ENCODE measurements at regions not wholly inside any gene's neighbourhood (a gene's known extent, or its start where the extent isn't known, plus 50 kb on each side); places are given as distances from the start of the nearest gene placed in this dataset.

GRCh38 chr14:22316473-22316872 lies 272.6 kb downstream of the DAD1 start:
- POLR2A ChIA-PET = no interaction called here
- no peak overlapping the region for H3K27ac ChIP-seq (ENCODE audit: low read depth, low read length)
- CTCF ChIA-PET = interaction anchor here (5.8 kb wide), 1 partner anchor 58 kb away, joined by 113 read pairs; no protein-coding TSS in a partner anchor
- TF ChIP-seq EGR1 (IDR thresholded peaks at IDR 0.05; ENCODE audit: low read depth) = no peak
- no peak for TF ChIP-seq REST (IDR thresholded peaks at IDR 0.05; ENCODE audit: low read depth)
- no peak for TF ChIP-seq CEBPB (IDR thresholded peaks at IDR 0.05; ENCODE audit: low read depth)
- TF ChIP-seq FOSL1 (IDR thresholded peaks at IDR 0.05; ENCODE audit: low read depth) = no peak
- no peak for TF ChIP-seq TCF7L2 (IDR thresholded peaks at IDR 0.05; ENCODE audit: borderline replicate concordance, extremely low read depth, insufficient read depth, insufficient read length)
- TF ChIP-seq ELF1 (IDR thresholded peaks at IDR 0.05; ENCODE audit: borderline replicate concordance, low read depth) = no peak
- no peak for TF ChIP-seq CBX3 (IDR thresholded peaks at IDR 0.05; ENCODE audit: low read depth)
- no peak for TF ChIP-seq SIN3A (IDR thresholded peaks at IDR 0.05; ENCODE audit: low read depth)
- no peak for TF ChIP-seq ZFX (IDR thresholded peaks at IDR 0.05)
- H3K9me3 ChIP-seq (ENCODE audit: control insufficient read depth in 1 of 2, insufficient read depth in 1 of 2, low read depth in 1 of 2, low read length in 2 of 2) = no peaks in the 10 kb centered on the region
- H3K9me2 ChIP-seq (ENCODE audit: insufficient read depth) = no peaks in the 10 kb centered on the region
- no TSS peak for BruUV-seq (replicated peaks)
- ATAC-seq = no peak
- no peaks in the 10 kb centered on the region for H3K79me2 ChIP-seq (ENCODE audit: insufficient read depth, low read length)
- H3K36me3 ChIP-seq (ENCODE audit: control insufficient read depth in 1 of 2, insufficient read depth in 2 of 2, low read length in 2 of 2) = no peaks in the 10 kb centered on the region
- no peak overlapping the region for H3K4me3 ChIP-seq (replicated peaks in 1 of 2; ENCODE audit: low read depth in 1 of 2, low read length in 2 of 2)
- RAD21 ChIA-PET (ENCODE audit: low non-redundant PET in 1 of 2, low total read pairs in 2 of 2, uncharacterized antibody in 2 of 2, unreplicated experiment in 2 of 2) = no interaction called here
- no peak overlapping the region for H2AFZ ChIP-seq (ENCODE audit: low read depth, low read length, poor library complexity, severe bottlenecking)
- H3K9ac ChIP-seq (ENCODE audit: low read length) = no peak overlapping the region
- H3K4me2 ChIP-seq (ENCODE audit: low read length) = no peak overlapping the region
- no peaks in the 10 kb centered on the region for H3K4me1 ChIP-seq (ENCODE audit: control insufficient read depth in 1 of 2, insufficient read depth in 2 of 2, low read length in 2 of 2)
- no peak for DNase-seq (ENCODE audit: low read depth, low spot score)
- intact Hi-C loops (cut with micrococcal nuclease) = no loop called here
- H4K20me1 ChIP-seq (ENCODE audit: insufficient read depth) = no peaks in the 10 kb centered on the region
- peaks cover 46% of the 10 kb centered on the region for H3K27me3 ChIP-seq (ENCODE audit: insufficient read depth, low read length)
